Lung (tissue), 11 donors: ENCODE measurements at regions not wholly inside any gene's neighbourhood (a gene's known extent, or its start where the extent isn't known, plus 50 kb on each side); places are given as distances from the start of the nearest gene placed in this dataset.

Experiments used
- ATAC-seq: fragments of 200-7000 bp; cut with Tn5 transposase; one replicate; pipeline ENCODE4 v1.9.1; 2020; ENCODE audit warnings: moderate number of reproducible peaks; ENCODE audit not compliant: insufficient read depth, low FRiP score
- DNase-seq, 3 donors: peaks; one replicate each; pipeline ENCODE4 v3.0.0-alpha.2; 2013 to 2017
- H3K27ac ChIP-seq, 2 donors: one replicate each; pipeline ENCODE4 v1.5.1; 2013; ENCODE audit warnings: mild to moderate bottlenecking in 2 of 2, moderate library complexity in 2 of 2, control low read depth in 1 of 2, inconsistent platforms in 1 of 2, low read depth in 1 of 2, low read length in 1 of 2
- H3K27me3 ChIP-seq, 3 donors: one replicate each; pipeline ENCODE4 v1.5.1; 2013; ENCODE audit warnings: low read length in 2 of 3; ENCODE audit not compliant: control insufficient read depth in 3 of 3, insufficient read depth in 3 of 3
- H3K36me3 ChIP-seq, 4 donors: one replicate each; pipeline ENCODE4 v1.5.1; 2013; ENCODE audit warnings: low read length in 4 of 4, mild to moderate bottlenecking in 1 of 4, moderate library complexity in 1 of 4; ENCODE audit not compliant: control insufficient read depth in 4 of 4, insufficient read depth in 4 of 4
- H3K4me1 ChIP-seq, 5 donors: one replicate each; pipeline ENCODE4 v1.5.1; 2013; ENCODE audit warnings: low read length in 5 of 5, mild to moderate bottlenecking in 2 of 5, moderate library complexity in 1 of 5; ENCODE audit not compliant: control insufficient read depth in 5 of 5, insufficient read depth in 5 of 5
- H3K4me3 ChIP-seq: one replicate; pipeline ENCODE4 v1.5.1; 2013; ENCODE audit warnings: mild to moderate bottlenecking, control low read depth, moderate library complexity
- H3K9ac ChIP-seq, 2 donors: one replicate each; pipeline ENCODE4 v1.5.1; 2013; ENCODE audit warnings: low read length in 2 of 2, control low read depth in 1 of 2; ENCODE audit not compliant: insufficient read depth in 1 of 2
- H3K9me3 ChIP-seq, 4 donors: one replicate each; pipeline ENCODE4 v1.5.1; 2013; ENCODE audit warnings: low read length in 3 of 4, mild to moderate bottlenecking in 1 of 4, moderate library complexity in 1 of 4; ENCODE audit not compliant: control insufficient read depth in 4 of 4, insufficient read depth in 3 of 4
- WGBS, 2 donors: extraction: QIAGEN DNeasy Blood & Tissue Kit; methylation state at CpG; one replicate each; pipeline ENCODE4 v1.1.7; 2013; 5-methylcytosine and 5-hydroxymethylcytosine counted together
- TF ChIP-seq, protein P1 (sequence below): IDR thresholded peaks from 2 replicates; pipeline ENCODE4 v1.5.1; 2012; ENCODE audit warnings: mild to moderate bottlenecking; ENCODE audit errors: control extremely low read depth, extremely low read depth
- donor health status: control.
- donor health status: control.
- donor health status: Bipolar disorder and iron deficiency.
- donor health status: healthy.
- donor health status: DM: yes; HTN: yes; CAD: no.

- 97% methylated on average over 3 of the region's 3 CpGs for WGBS, 2 donors
- no peak for ATAC-seq
These were observed 61.4 kb upstream of the AKAP12 start for GRCh38 chr6:151178373-151178772.

DNA sequence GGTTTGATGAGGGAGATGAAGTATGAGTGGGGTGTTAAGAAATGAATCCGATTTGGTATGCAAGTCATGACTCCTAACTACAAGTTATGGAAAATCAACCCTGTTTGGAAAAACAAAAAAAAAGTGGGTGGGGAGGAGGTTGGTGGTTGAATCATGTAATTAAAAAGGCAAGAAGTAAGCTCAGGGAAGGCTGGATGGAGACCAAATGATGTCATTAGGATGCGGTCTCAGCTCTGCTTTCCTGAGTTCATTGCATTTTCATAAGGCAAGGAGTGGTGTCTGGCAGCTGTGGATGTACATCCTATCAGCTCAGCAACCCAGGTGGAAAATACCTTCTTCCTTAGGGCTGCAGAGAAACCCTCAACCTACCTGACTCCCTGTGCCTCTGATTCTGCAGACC is 60.4 kb upstream of the AKAP12 start:
- no peaks in the 10 kb centered on the region for H3K36me3 ChIP-seq
- no peaks in the 10 kb centered on the region for H3K27me3 ChIP-seq
- TF ChIP-seq, protein P1, sequence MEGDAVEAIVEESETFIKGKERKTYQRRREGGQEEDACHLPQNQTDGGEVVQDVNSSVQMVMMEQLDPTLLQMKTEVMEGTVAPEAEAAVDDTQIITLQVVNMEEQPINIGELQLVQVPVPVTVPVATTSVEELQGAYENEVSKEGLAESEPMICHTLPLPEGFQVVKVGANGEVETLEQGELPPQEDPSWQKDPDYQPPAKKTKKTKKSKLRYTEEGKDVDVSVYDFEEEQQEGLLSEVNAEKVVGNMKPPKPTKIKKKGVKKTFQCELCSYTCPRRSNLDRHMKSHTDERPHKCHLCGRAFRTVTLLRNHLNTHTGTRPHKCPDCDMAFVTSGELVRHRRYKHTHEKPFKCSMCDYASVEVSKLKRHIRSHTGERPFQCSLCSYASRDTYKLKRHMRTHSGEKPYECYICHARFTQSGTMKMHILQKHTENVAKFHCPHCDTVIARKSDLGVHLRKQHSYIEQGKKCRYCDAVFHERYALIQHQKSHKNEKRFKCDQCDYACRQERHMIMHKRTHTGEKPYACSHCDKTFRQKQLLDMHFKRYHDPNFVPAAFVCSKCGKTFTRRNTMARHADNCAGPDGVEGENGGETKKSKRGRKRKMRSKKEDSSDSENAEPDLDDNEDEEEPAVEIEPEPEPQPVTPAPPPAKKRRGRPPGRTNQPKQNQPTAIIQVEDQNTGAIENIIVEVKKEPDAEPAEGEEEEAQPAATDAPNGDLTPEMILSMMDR: no peak
- ATAC-seq (no peak), DNase-seq (no peak)
- WGBS, 2 donors: 85 to 90% methylated on average over 2 of the region's 2 CpGs
- H3K9me3 ChIP-seq: no peaks in the 10 kb centered on the region
- no peak overlapping the region for H3K4me3 ChIP-seq
- H3K27ac ChIP-seq: no peak overlapping the region
- H3K4me1 ChIP-seq: peaks cover 0 to 21% (median 4%) of the 10 kb centered on the region in 5 donors
- H3K9ac ChIP-seq: no peak overlapping the region

More at GRCh38 chr6:151178373-151178772, 61.4 kb upstream of the AKAP12 start:
- no peaks in the 10 kb centered on the region for H3K27me3 ChIP-seq
- no peaks in the 10 kb centered on the region for H3K36me3 ChIP-seq
- no peaks in the 10 kb centered on the region for H3K9me3 ChIP-seq
- TF ChIP-seq, protein P1: no peak
- H3K27ac ChIP-seq: no peak overlapping the region
- H3K9ac ChIP-seq: no peak overlapping the region
- no peak overlapping the region for H3K4me3 ChIP-seq
- H3K4me1 ChIP-seq: peaks cover 0 to 21% (median 4%) of the 10 kb centered on the region in 5 donors
- no peak for DNase-seq

- peak in 2 of 3 donors; percentile 64 to 70 for DNase-seq
- WGBS, 2 donors: 89 to 92% methylated on average over 9 of the region's 9 CpGs
These were observed 59.3 kb upstream of the AKAP12 start for GRCh38 chr6:151180330-151181048.

More at GRCh38 chr6:151180330-151181048, 59.3 kb upstream of the AKAP12 start:
- Histone ChIP-seq H3K4me1 (peaks cover 0 to 21% (median 4%) of the 10 kb centered on the region in 5 donors), H3K9me3 (no peaks in the 10 kb centered on the region), H3K36me3 (no peaks in the 10 kb centered on the region), H3K9ac (no peak overlapping the region), H3K27me3 (no peaks in the 10 kb centered on the region), H3K27ac (no peak overlapping the region), H3K4me3 (no peak overlapping the region)
- TF ChIP-seq, protein P1: no peak
- no peak for ATAC-seq
